AG04450 (cell line): ENCODE measurements at regions not wholly inside any gene's neighbourhood (a gene's known extent, or its start where the extent isn't known, plus 50 kb on each side); places are given as distances from the start of the nearest gene placed in this dataset.

Experiments used
- CTCF ChIA-PET: fragments of 300-600, 350-600 bp; formaldehyde crosslinking; extraction: SDS; loops from one replicate; lab custom pipeline; 2022; ENCODE audit warnings: antibody characterized with exemption, inconsistent platforms; lab: Charles Lee
- POLR2A ChIA-PET: fragments of 350-600 bp; formaldehyde crosslinking; extraction: SDS; loops from one replicate; lab custom pipeline; 2021; ENCODE audit warnings: antibody characterized with exemption, inconsistent platforms; lab: Yijun Ruan, JAX
- DNase-seq: peaks from one replicate; pipeline ENCODE4 v3.0.0-alpha.2; 2011; ENCODE audit warnings: low read depth, low spot score
- H3K27ac ChIP-seq: one replicate; pipeline ENCODE4 v1.5.1; 2012; ENCODE audit warnings: low read depth, low read length, control low read depth
- H3K27me3 ChIP-seq: one replicate; pipeline ENCODE4 v1.6.0; 2012; ENCODE audit warnings: low read length; ENCODE audit not compliant: control insufficient read depth, insufficient read depth
- H3K4me3 ChIP-seq: 2 replicates; pipeline ENCODE4 v1.5.1; 2011; ENCODE audit warnings: mild to moderate bottlenecking, low read depth, low read length, control low read depth
- H3K9me3 ChIP-seq: 2 replicates; pipeline ENCODE4 v1.5.1; 2012; ENCODE audit warnings: low read length; ENCODE audit not compliant: control insufficient read depth, insufficient read depth
- TF ChIP-seq, protein P1 (sequence below): IDR thresholded peaks from 2 replicates; pipeline ENCODE4 v1.5.1; 2011; ENCODE audit warnings: low read depth, low read length, control low read depth, inconsistent platforms

DNA sequence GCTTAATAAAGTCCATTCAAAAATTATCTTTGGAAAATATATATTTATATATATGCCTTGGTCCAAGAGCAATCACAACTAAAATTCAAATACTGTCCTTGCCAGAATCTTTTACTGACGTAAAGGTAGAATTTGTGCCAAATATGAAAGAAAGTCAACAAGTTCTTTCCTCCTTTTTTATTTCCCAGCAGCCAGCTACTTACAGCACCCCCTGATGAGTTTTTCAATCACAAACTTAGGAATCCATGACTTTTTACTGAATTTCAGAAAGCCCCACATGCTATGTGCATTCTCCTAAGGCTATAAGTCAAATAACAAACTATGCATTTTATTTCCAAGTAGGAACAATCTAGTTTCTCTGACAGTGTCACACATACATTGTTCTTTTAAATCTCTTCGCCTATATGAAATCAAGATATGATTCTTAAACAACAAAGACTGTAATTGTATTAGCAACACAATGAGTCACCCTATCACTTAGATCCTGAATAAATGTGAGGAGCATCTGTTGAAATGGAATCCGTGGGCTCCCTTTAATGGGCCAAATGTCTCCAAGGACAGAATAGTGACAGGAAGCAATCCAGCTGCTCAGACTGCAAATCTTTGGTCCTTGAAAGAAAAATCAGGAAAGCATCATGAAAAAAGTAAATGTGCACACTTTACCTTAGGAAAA is 271.4 kb downstream of the DUSP6 start:
- ChIA-PET POLR2A (no interaction called here), CTCF (interaction anchor here (0.6 to 1.0 kb wide), 2 partner anchors 62 to 432 kb away, joined by 3 to 7 read pairs; no protein-coding TSS in a partner anchor)
- DNase-seq = no peak

DNA sequence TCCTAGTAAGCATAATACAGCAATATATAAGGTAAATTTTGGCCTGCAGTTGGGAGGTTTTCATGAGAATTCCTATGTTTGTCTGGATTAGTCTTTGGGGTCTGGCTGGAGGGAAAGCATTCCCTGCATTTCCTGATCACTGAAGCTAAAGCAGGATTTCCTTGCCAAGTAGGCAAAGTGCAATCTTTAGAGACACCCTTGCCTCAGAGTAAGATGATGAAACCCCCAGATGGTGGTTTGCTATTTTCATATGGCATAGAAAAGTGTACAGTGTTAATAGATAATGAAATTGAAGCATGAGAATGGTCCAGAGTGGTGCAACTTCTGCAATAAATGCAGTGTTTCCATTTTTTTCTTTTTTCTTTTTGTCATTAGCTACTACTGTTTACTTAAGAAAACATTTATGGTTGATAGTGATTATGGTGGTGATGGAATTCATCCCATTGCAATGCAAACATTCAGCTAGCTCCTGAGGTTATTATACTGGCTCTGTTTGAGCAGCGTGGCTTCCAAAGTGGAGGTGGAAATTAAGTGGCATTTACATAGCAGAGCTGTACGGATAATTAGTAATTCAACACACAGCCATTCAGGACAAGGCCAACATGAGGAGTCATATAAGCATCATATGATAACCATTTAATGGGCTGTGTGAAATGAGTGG is 276.3 kb downstream of the DUSP6 start:
- TF ChIP-seq, protein P1, sequence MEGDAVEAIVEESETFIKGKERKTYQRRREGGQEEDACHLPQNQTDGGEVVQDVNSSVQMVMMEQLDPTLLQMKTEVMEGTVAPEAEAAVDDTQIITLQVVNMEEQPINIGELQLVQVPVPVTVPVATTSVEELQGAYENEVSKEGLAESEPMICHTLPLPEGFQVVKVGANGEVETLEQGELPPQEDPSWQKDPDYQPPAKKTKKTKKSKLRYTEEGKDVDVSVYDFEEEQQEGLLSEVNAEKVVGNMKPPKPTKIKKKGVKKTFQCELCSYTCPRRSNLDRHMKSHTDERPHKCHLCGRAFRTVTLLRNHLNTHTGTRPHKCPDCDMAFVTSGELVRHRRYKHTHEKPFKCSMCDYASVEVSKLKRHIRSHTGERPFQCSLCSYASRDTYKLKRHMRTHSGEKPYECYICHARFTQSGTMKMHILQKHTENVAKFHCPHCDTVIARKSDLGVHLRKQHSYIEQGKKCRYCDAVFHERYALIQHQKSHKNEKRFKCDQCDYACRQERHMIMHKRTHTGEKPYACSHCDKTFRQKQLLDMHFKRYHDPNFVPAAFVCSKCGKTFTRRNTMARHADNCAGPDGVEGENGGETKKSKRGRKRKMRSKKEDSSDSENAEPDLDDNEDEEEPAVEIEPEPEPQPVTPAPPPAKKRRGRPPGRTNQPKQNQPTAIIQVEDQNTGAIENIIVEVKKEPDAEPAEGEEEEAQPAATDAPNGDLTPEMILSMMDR = no peak
- Histone ChIP-seq H3K27ac (no peak overlapping the region), H3K9me3 (no peaks in the 10 kb centered on the region), H3K4me3 (no peak overlapping the region), H3K27me3 (no peaks in the 10 kb centered on the region)
- ChIA-PET CTCF (no interaction called here), POLR2A (interaction anchor here (0.6 kb wide), 1 partner anchor 448 kb away, joined by 3 read pairs; no protein-coding TSS in a partner anchor)
- no peak for DNase-seq

More for the DNA sequence above, 271.4 kb downstream of the DUSP6 start:
- H3K27ac ChIP-seq = no peak overlapping the region
- no peaks in the 10 kb centered on the region for H3K9me3 ChIP-seq
- no peaks in the 10 kb centered on the region for H3K27me3 ChIP-seq
- TF ChIP-seq, protein P1 = no peak
- H3K4me3 ChIP-seq = no peak overlapping the region

DNA sequence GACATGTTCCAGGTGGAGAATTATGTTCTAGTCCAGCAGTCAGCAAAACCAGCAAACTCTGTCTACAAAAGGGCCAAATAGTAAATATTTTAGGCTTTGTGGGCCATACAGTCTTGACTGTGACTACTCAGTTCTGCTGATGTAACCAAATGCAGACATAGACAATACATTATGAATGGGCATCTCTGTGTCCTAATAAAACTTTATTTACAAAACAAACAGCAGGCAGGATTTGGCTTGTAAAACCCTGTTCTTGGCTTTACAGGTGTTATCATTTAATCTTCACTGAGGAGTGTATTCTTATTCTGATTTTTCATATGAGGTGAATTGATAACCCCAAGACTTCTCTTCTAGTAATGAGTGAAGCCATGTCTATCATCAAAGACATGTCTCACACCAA is 278.6 kb downstream of the DUSP6 start:
- POLR2A ChIA-PET = no interaction called here
- H3K27ac ChIP-seq = no peak overlapping the region

DNA sequence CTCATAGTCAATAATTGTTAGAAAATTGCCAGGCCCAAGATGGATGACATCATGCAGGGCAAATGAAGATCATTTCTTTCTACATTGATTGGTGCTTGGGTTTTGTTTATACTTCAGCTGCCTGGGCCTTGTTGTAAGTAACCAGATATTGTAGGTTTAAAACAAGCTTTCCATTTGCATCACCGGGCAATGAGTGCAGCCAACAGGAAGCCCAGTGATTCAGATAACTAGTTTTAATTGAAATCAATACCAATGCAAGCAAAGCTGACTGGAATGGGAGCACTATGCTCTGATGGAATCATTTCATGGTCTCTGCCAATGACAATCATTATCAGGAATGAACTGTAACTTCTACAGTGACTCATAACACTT is 279.3 kb downstream of the DUSP6 start:
- DNase-seq = peak; percentile 65
- no peak overlapping the region for H3K4me3 ChIP-seq
- no peaks in the 10 kb centered on the region for H3K27me3 ChIP-seq
- TF ChIP-seq, protein P1 = no peak
- ChIA-PET POLR2A (interaction anchor here (1.0 kb wide), 1 partner anchor 279 kb away, joined by 4 read pairs; the partner anchor contains the start of gene DUSP6), CTCF (interaction anchor here (1.5 kb wide), 1 partner anchor 389 kb away, joined by 6 read pairs; no protein-coding TSS in a partner anchor)
- no peaks in the 10 kb centered on the region for H3K9me3 ChIP-seq
- no peak overlapping the region for H3K27ac ChIP-seq

More for the DNA sequence above, 278.6 kb downstream of the DUSP6 start:
- DNase-seq = no peak
- CTCF ChIA-PET = no interaction called here
- Histone ChIP-seq H3K9me3 (no peaks in the 10 kb centered on the region), H3K27me3 (no peaks in the 10 kb centered on the region), H3K4me3 (no peak overlapping the region)
- TF ChIP-seq, protein P1 = no peak
